Right lobe of liver (tissue), 4 donors: ENCODE measurements at regions not wholly inside any gene's neighbourhood (a gene's known extent, or its start where the extent isn't known, plus 50 kb on each side); places are given as distances from the start of the nearest gene placed in this dataset.

ENCODE experiments used
- POLR2A ChIP-seq: fragments of 450-650 bp; IDR thresholded peaks from one replicate; pipeline ENCODE4 v1.6.1; 2017; ENCODE audit warnings: antibody characterized with exemption, mild to moderate bottlenecking
- TF ChIP-seq, protein P1 (sequence below), 4 donors: fragments of 200-600 bp in 3 of 4; fragments of 450-650 bp in 1 of 4; IDR thresholded peaks; one replicate each; pipeline versions ENCODE4 v1.5.1 to v1.8.0; 2016 to 2022; ENCODE audit warnings: antibody characterized with exemption in 4 of 4, mild to moderate bottlenecking in 2 of 4
- donor health status: DM: no; HTN: no; CAD: no.
- donor health status: DM: no; HTN: no; CAD: no.
- donor health status: DM: no; HTN: yes; CAD: no.

DNA sequence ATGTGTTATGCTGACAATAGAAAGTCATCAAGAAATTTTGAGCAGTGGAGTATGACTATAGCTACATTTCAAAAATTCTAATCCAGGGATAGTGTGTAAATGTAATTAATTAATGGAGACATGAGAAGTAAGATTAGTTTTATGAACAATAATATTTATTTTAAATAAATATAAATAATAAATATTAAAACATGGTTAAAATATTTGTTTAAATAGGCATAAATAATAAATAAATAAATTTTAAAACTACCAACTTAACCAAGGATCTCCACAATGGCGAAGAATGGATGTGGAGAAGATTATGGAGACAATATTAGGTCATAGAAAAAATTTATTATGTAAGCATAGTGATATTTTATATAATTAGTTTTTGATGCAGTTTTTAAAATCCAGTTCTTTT lies 588.2 kb upstream of the NOVA1 start:
- TF ChIP-seq, protein P1, sequence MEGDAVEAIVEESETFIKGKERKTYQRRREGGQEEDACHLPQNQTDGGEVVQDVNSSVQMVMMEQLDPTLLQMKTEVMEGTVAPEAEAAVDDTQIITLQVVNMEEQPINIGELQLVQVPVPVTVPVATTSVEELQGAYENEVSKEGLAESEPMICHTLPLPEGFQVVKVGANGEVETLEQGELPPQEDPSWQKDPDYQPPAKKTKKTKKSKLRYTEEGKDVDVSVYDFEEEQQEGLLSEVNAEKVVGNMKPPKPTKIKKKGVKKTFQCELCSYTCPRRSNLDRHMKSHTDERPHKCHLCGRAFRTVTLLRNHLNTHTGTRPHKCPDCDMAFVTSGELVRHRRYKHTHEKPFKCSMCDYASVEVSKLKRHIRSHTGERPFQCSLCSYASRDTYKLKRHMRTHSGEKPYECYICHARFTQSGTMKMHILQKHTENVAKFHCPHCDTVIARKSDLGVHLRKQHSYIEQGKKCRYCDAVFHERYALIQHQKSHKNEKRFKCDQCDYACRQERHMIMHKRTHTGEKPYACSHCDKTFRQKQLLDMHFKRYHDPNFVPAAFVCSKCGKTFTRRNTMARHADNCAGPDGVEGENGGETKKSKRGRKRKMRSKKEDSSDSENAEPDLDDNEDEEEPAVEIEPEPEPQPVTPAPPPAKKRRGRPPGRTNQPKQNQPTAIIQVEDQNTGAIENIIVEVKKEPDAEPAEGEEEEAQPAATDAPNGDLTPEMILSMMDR (IDR thresholded peaks at IDR 0.05): no peak
- TF ChIP-seq POLR2A: no peak
